ENCODE measurements at regions not wholly inside any gene's neighbourhood (a gene's known extent, or its start where the extent isn't known, plus 50 kb on each side); places are given as distances from the start of the nearest gene placed in this dataset.

GRCh38 chrX:39577206-39577984 is 520.4 kb downstream of the BCOR start:
- in situ Hi-C loops (cut with MboI; ENCODE audit: low sequenced_read_pairs), result no loop called here

- in situ Hi-C loops (cut with MboI; ENCODE audit: low sequenced_read_pairs), result no loop called here
These were observed 519.5 kb downstream of the BCOR start for GRCh38 chrX:39577985-39578869.

- in situ Hi-C loops (cut with MboI; ENCODE audit: low sequenced_read_pairs), result no loop called here
These were observed 517.7 kb downstream of the BCOR start for GRCh38 chrX:39580043-39580442.

- in situ Hi-C loops (cut with MboI; ENCODE audit: low sequenced_read_pairs), result no loop called here
These were observed 516.3 kb downstream of the BCOR start for GRCh38 chrX:39581411-39581810.

GRCh38 chrX:39582091-39582490 is 515.7 kb downstream of the BCOR start:
- in situ Hi-C loops (cut with MboI; ENCODE audit: low sequenced_read_pairs), result no loop called here

GRCh38 chrX:39582976-39583375 is 514.8 kb downstream of the BCOR start:
- in situ Hi-C loops (cut with MboI; ENCODE audit: low sequenced_read_pairs), result no loop called here

GRCh38 chrX:39585808-39586207 is 511.9 kb downstream of the BCOR start:
- in situ Hi-C loops (cut with MboI; ENCODE audit: low sequenced_read_pairs), result no loop called here

GRCh38 chrX:39586359-39586758 is 511.4 kb downstream of the BCOR start:
- in situ Hi-C loops (cut with MboI; ENCODE audit: low sequenced_read_pairs), result no loop called here

GRCh38 chrX:39591099-39591498 is 506.7 kb downstream of the BCOR start:
- in situ Hi-C loops (cut with MboI; ENCODE audit: low sequenced_read_pairs), result no loop called here

- in situ Hi-C loops (cut with MboI; ENCODE audit: low sequenced_read_pairs), result no loop called here
These were observed 505.0 kb downstream of the BCOR start for GRCh38 chrX:39592776-39593175.

GRCh38 chrX:39595977-39596376 is 501.8 kb downstream of the BCOR start:
- in situ Hi-C loops (cut with MboI; ENCODE audit: low sequenced_read_pairs), result no loop called here

GRCh38 chrX:39596437-39596836 is 501.3 kb downstream of the BCOR start:
- in situ Hi-C loops (cut with MboI; ENCODE audit: low sequenced_read_pairs), result no loop called here

- in situ Hi-C loops (cut with MboI; ENCODE audit: low sequenced_read_pairs), result no loop called here
These were observed 498.4 kb downstream of the BCOR start for GRCh38 chrX:39599339-39599738.

GRCh38 chrX:39600222-39600621 is 497.5 kb downstream of the BCOR start:
- in situ Hi-C loops (cut with MboI; ENCODE audit: low sequenced_read_pairs), result no loop called here

GRCh38 chrX:39601231-39602177 is 496.3 kb downstream of the BCOR start:
- in situ Hi-C loops (cut with MboI; ENCODE audit: low sequenced_read_pairs), result no loop called here

GRCh38 chrX:39602195-39602594 is 495.6 kb downstream of the BCOR start:
- in situ Hi-C loops (cut with MboI; ENCODE audit: low sequenced_read_pairs), result no loop called here

- in situ Hi-C loops (cut with MboI; ENCODE audit: low sequenced_read_pairs), result no loop called here
These were observed 494.5 kb downstream of the BCOR start for GRCh38 chrX:39603230-39603629.

- in situ Hi-C loops (cut with MboI; ENCODE audit: low sequenced_read_pairs), result no loop called here
These were observed 492.6 kb downstream of the BCOR start for GRCh38 chrX:39605183-39605582.

- in situ Hi-C loops (cut with MboI; ENCODE audit: low sequenced_read_pairs), result no loop called here
These were observed 491.9 kb downstream of the BCOR start for GRCh38 chrX:39605866-39606265.

GRCh38 chrX:39609941-39610340 is 487.8 kb downstream of the BCOR start:
- in situ Hi-C loops (cut with MboI; ENCODE audit: low sequenced_read_pairs), result no loop called here

GRCh38 chrX:39611468-39611867 is 486.3 kb downstream of the BCOR start:
- in situ Hi-C loops (cut with MboI; ENCODE audit: low sequenced_read_pairs), result no loop called here
